AG09309 (cell line): ENCODE measurements at regions not wholly inside any gene's neighbourhood (a gene's known extent, or its start where the extent isn't known, plus 50 kb on each side); places are given as distances from the start of the nearest gene placed in this dataset.

Source experiments
- DNase-seq: peaks from one replicate; pipeline ENCODE4 v3.0.0-alpha.2; 2010; ENCODE audit warnings: low read depth
- H3K4me3 ChIP-seq: 2 replicates; pipeline ENCODE4 v1.5.1; 2011; ENCODE audit warnings: mild to moderate bottlenecking, low read depth, low read length, moderate library complexity; ENCODE audit not compliant: control insufficient read depth
- CTCF ChIP-seq: IDR thresholded peaks from 2 replicates; pipeline ENCODE4 v1.5.1; 2011; ENCODE audit warnings: mild to moderate bottlenecking, low read depth, low read length, inconsistent platforms; ENCODE audit not compliant: insufficient read depth, control insufficient read depth; ENCODE audit errors: missing control alignments

DNA sequence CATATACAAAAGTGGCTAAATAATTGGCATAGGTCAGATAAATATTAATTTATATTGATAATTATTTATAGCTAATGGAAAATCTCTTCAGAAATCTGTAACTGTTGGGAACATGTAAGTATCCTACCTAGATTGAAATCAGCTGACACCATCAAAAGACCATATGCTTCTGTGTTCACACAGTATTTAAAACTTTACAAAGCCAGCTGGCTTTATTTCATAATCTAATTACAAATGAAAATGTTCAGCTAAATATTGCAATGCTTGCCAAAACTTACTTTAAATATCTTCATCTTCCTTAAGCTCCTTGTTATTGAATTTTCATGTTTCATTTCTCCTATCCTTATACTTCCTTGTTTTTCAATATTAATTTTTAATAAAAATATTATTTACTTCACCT lies 190.9 kb upstream of the DOK6 start:
- no peak for TF ChIP-seq CTCF
- no peak overlapping the region for H3K4me3 ChIP-seq
- no peak for DNase-seq

- no peak overlapping the region for H3K4me3 ChIP-seq
- no peak for DNase-seq
- TF ChIP-seq CTCF: no peak
Measured at GRCh38 chr18:69213842-69214241, 186.8 kb upstream of the DOK6 start.

DNA sequence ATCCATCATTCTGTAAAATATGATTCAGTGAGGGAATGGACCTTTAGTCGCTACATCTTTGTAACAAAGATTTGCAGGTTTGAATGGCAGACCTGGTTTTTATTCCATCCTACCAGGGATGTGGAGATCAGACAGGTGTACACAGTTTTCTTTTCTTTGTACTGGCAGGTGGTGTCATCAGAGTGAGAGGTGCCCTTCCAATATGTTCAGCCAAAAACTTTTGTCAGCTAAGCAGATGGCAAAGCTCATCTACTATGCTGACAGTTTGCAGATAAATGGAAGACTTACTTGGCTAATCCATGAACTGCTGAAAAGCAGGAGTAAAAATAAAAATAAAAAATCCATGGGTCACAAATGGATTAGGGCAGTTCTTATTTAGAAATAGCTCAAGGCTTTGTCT lies 185.5 kb upstream of the DOK6 start:
- TF ChIP-seq CTCF: no peak
- no peak for DNase-seq

DNA sequence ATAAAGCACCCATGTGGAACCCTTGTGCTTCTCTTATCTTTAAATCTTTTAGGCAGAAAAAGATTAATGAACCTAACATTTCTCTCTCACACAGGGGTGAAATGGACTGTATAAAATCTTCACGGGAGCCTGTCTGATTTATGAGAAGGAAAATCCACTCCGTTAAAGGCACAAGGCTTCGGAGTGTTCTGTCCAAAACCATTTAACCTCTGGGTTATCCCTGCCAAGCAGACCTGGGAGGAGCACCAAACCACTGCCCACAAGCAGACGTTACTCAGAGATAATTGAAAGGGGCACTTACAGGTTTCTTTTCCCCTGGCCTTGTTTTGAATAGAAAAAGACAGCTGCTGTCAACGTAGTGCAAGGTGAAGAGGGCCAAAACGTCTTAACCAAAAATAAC lies 184.4 kb upstream of the DOK6 start:
- H3K4me3 ChIP-seq: no peak overlapping the region
- no peak for DNase-seq
- no peak for TF ChIP-seq CTCF

More for the DNA sequence above, 185.5 kb upstream of the DOK6 start:
- no peak overlapping the region for H3K4me3 ChIP-seq

- DNase-seq: no peak
- no peak overlapping the region for H3K4me3 ChIP-seq
- TF ChIP-seq CTCF: no peak
Measured at GRCh38 chr18:69217196-69218000, 183.3 kb upstream of the DOK6 start.

DNA sequence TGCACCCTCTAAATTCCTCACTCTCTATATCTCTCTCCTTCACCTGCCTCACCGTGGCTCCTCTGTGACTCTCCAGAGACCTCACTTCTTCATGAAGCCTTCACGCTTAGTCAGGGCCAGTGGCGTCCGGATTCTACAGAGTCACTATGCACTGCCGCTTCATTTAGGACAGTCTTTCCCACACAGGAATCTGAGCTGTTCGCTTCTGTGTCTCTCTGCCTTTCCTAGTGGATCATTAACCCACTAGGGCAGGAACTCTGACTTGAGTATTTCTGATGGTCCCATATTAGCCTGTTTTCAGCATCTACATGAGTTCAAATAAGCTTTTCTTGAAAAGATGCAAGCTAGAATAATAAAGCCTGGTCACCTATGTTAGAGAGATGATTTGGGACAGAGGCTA lies 180.2 kb upstream of the DOK6 start:
- H3K4me3 ChIP-seq: no peak overlapping the region
- no peak for TF ChIP-seq CTCF
- DNase-seq: no peak
